AG09319 (cell line): ENCODE measurements at regions not wholly inside any gene's neighbourhood (a gene's known extent, or its start where the extent isn't known, plus 50 kb on each side); places are given as distances from the start of the nearest gene placed in this dataset.

ENCODE experiments used
- DNase-seq: peaks from one replicate; pipeline ENCODE4 v3.0.0-alpha.2; 2010; ENCODE audit warnings: low read depth; ENCODE audit errors: extremely low read depth
- TF ChIP-seq, protein P1 (sequence below): IDR thresholded peaks from 2 replicates; pipeline ENCODE4 v1.5.1; 2011; ENCODE audit warnings: low read depth, mild to moderate bottlenecking, inconsistent platforms, low read length, moderate library complexity

DNA sequence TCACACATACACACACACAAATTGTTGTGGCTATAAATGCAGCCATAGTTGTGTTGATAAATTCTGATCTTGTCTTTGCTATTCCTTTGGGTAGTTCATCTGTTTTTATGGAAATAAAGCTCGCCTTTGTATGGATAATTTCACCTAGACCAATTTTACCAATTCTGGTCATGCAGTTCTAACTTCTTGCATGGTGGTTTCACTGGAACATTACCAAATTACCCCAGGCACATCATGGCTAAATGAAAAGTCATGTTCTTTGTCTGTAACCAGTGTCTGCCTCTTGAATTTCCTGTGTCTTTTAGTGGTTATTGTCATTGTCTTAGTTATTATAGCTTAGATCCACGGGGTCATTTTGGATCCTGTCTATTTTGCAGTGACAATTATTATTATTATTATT lies 50.3 kb upstream of the TMC1 start:
- DNase-seq = no peak

DNA sequence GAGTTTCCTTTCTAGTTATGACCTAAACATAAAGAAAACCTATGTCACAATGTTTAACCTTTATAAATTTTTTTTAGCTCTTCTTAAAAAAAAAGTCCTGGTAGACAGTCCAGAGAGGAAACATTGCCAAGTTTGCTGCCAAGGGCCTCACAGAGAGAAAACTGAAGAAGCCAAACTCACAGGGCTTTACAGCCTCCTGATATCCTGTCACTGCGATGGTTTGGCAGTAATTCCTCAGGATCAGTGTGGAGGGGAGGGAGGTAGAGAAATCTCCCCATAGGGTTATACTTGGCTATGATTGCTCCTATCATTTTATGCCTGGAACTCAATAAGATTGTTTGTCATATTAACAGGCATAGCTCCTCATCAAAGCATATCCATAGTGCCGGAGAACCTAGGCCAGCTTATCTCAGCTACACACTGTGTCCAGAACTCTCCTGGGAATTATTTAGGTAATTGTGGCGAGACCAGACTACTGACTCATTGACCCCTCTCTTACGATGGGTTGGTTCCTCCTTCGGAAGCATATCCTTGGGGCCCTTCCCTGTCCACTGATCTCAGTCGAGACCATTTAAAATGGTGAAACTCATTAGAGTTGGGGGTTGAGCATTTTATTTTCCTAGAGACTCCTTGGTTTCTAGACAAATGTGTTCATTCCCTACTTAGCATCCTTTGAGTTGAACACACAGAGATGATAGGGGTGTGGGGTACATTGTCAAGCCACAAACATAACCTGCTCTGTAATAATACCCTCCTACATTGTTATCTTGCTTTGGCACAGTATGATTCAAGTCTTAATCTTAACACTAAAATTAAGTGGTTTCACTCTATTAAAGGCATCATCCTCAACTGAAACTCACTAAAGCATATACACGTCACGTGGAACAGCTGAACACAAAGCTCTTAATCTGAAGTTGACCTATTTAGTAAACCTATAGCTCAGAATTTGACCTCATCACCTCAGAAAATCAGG lies 53.4 kb upstream of the TMC1 start:
- DNase-seq = no peak
- TF ChIP-seq, protein P1, sequence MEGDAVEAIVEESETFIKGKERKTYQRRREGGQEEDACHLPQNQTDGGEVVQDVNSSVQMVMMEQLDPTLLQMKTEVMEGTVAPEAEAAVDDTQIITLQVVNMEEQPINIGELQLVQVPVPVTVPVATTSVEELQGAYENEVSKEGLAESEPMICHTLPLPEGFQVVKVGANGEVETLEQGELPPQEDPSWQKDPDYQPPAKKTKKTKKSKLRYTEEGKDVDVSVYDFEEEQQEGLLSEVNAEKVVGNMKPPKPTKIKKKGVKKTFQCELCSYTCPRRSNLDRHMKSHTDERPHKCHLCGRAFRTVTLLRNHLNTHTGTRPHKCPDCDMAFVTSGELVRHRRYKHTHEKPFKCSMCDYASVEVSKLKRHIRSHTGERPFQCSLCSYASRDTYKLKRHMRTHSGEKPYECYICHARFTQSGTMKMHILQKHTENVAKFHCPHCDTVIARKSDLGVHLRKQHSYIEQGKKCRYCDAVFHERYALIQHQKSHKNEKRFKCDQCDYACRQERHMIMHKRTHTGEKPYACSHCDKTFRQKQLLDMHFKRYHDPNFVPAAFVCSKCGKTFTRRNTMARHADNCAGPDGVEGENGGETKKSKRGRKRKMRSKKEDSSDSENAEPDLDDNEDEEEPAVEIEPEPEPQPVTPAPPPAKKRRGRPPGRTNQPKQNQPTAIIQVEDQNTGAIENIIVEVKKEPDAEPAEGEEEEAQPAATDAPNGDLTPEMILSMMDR = no peak

More for the DNA sequence above, 50.3 kb upstream of the TMC1 start:
- TF ChIP-seq, protein P1 = no peak

DNA sequence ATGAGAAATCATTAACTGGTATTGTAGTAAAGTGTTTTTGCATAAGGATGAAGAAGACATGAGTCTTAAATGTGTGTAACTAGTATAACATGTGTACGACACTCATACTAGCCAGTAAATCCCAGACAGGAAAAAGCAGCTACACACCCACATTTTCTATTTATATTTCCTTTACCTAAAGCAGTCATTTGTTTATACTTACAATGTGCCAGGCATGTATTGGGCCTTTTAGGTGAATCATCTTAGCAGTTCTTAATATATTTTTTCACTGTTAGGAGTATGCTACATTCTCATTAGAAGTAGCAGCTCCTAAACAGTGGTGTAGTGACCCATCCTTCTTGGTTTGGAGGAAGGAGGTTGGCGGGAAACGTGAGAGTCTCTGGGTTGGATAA lies 55.8 kb upstream of the TMC1 start:
- no peak for DNase-seq
- TF ChIP-seq, protein P1 = no peak

DNA sequence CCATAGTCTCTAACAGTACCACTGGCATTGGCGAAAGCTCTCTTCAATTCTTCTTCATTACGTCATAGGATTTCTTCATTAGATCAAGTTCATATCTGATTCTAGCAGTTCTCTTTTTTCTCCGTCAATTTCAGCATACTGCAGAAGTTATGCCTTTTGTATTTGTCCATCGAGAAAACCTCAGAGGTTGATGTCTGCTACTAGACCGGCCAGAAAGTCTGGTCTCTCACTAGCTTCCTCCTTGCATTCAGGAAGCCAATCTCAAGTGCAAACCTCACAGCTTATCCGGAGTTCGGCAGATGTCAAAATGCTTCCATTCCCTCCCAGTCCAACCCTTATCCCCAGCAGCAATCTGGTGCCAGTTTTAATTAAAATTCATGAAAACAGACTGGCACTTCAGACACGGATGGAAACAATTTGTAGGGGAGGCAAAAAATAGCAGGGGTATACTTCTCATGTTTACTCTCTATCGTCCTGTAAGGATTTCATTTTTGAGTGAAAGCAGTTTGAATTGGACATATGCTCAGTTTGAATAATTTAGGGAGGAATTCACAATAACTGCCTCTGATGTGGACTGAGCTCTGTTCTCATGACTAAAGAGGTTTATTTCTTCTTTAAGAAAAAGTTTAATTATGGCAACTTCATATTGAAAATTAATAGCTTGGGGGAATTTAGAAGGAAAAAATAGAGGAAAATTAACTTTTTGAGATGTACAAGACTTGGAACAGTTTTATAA lies 56.4 kb upstream of the TMC1 start:
- TF ChIP-seq, protein P1 = no peak
- no peak for DNase-seq

DNA sequence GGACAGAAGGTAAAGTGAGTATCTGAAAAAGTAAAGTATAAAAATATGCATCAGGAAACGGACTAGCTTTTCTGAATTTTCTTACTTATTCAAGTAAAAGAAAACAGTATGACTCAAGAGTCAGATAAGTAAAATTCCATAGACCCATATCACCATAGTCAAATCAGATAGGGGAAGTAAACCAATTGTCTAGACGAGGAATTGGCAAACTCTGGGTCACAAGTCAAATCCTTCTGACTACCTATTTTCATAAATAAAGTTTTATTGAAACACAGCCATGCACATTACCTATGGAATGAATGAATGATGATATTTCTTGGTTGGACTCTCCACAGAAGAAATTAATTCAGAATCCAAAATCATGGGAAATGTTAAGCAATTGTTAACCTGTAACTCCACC lies 59.1 kb upstream of the TMC1 start:
- DNase-seq = no peak
- TF ChIP-seq, protein P1 = no peak

DNA sequence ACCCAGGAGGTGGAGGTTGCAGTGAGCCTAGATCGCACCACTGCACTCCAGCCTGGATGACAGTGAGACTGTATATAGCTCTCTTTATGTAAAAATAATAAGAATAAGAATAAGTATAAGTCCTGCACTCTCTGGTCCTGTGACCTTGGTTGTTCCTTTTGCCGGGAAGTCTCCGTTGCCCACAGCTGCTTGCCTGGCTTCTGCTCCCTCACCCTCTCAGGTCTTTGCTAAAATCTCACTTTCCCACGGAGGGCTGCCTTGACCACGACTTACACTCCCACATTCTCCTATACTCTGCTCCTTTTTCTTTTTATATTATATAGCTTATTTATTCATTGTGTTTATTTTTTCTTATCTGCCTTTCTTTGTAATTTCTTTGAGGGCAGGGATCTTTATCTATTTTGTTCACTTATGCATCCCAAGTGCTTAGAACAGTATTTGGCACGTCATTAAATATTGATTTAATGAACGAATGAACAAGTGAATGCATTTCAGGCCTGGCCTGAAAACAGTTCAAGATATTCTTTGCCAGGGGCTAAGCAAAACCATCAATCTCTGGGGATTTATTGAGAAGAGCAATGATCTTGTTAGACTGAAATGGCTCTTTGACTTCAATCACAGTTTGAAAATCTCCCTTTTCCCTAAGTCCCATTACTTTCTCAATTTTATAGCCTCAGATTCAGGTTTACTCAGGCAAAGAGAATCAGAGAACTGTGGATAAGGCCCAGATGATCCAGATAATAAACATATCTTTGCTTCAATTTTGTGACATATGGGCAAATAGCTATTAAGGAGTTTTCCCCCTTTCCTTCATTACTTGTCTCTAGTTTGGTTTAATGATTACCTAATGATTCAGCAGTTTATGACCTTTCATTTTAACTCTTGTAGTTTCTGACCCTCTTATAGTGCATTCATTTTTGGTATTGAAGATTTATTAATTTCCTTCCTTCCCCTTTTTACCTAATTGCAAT lies 60.8 kb upstream of the TMC1 start:
- TF ChIP-seq, protein P1 = no peak
- DNase-seq = no peak
